GM19043 (cell line): ENCODE measurements at regions not wholly inside any gene's neighbourhood (a gene's known extent, or its start where the extent isn't known, plus 50 kb on each side); places are given as distances from the start of the nearest gene placed in this dataset.
"Not testable (repeated sequence)": the region's sequence is repeated elsewhere in the genome, so short reads cannot be mapped to it uniquely, and the experiment has no call there.

ENCODE experiments used
- ATAC-seq: cut with Tn5 transposase; IDR thresholded peaks from one replicate; pipeline ENCODE4 v1.9.1; 2021; ENCODE audit warnings: low read depth; ENCODE audit not compliant: unreplicated experiment

DNA sequence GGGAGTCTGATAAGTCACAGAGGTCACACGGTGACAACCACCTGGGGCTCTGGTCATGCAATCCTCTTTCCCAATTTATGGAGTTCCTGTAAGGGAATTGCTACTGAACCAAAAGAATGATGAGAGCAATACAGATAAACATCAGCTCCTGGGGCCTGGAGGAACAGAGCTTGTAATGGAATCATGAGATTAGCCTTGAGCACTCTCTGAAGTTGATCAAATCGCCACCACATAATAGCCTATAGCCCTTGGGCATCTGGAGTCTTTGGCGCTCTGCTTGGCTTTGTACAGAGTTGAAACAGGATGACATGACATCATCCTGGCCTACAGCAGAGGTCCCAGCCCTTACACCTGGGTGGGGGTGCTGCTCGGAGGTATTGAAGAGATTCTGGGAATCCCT, 154.3 kb upstream of the DTNBP1 start:
- ATAC-seq, result no peak

DNA sequence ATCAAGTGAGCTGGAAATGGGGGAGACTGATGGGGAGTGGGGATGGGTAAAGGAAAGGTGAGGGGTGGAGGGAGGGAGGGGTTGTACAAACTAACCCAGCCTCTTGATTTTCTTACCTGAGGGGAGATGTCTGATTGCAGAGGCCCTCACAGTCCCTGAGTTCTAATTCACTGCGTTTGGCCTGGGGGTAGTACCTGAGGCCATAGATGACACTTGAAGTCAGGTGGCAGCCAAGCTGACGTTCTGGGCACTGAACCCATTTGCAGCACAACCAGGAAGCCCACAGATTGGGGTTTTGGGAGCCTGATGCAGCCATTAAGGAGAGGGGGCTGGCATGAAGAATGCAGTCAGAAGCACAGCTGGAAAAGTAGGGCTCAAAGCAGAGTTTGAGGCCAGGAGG, 153.8 kb upstream of the DTNBP1 start:
- ATAC-seq, result no peak

DNA sequence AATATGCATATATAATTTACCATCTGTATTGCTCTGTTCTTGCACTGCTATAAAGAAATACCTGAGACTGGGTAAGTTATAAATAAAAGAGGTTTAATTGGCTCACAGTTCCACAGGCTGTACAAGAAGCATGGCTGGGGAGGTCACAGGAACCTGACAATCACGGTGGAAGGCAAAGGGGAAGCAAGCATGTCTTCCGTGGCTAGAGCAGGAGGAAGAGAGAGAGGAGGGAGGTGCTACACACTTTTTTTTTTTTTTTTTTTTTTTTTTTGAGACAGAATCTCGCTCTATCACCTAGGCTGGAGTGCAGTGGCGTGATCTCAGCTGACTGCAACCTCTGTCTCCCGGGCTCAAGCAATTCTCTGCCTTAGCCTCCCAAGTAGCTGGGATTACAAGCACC, 150.9 kb upstream of the DTNBP1 start:
- ATAC-seq, result not testable (repeated sequence)

DNA sequence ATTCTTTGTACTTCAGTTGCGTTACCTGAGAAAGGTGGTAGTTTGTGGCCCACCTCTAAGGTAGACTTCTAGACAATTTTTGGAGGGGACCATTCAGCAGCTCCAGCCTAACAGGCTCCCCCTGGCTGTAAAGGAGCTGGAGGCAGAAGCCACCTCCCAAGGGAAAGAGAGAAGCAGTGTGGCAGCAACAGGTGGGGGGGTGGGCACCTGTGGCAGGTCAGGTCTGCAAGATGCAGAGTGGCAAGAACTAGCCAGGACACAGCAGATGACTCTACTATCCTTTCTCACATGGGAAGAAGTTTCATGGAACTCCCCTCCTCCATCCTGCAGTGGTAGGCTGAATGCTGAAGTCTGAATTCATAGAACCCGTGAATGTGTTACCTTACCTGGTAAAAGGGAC, 148.3 kb upstream of the DTNBP1 start:
- ATAC-seq, result no peak

DNA sequence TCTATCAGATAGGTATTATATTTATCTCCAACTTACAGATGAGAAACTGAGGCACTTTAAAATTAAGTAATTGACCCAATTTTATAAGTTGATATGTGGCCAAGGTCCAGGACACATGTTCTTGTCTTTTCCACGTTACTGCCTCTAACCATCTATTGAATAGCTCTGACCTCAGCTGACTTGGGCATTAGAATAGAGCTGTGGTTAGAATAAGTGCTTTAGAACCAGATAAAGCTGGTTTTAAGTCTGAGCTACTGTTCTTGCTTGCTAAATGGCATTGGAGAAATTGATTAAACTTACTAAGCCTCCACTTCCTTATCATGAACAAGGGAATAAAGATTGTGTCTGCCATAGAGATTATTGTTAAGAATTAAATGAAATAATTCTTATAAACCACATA, 147.8 kb upstream of the DTNBP1 start:
- ATAC-seq, result no peak

DNA sequence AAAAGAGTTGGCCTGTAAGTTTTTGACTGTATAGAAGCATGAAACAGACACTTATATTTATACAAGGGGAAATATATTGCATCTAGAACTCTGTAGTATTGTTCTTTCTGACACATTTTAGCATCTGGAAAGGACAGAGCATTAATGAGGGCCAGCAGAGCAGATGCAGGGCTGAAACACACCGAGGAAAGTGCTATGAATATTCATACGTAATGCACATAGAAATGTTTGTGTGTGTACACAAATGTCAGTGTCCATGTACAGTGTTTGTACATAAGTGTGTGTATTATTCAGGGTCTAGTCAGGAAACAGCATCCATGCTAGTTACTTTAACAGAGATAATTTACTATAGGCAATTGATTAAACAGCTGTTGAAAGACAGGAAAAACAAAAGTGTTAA, 146.5 kb upstream of the DTNBP1 start:
- no peak for ATAC-seq

DNA sequence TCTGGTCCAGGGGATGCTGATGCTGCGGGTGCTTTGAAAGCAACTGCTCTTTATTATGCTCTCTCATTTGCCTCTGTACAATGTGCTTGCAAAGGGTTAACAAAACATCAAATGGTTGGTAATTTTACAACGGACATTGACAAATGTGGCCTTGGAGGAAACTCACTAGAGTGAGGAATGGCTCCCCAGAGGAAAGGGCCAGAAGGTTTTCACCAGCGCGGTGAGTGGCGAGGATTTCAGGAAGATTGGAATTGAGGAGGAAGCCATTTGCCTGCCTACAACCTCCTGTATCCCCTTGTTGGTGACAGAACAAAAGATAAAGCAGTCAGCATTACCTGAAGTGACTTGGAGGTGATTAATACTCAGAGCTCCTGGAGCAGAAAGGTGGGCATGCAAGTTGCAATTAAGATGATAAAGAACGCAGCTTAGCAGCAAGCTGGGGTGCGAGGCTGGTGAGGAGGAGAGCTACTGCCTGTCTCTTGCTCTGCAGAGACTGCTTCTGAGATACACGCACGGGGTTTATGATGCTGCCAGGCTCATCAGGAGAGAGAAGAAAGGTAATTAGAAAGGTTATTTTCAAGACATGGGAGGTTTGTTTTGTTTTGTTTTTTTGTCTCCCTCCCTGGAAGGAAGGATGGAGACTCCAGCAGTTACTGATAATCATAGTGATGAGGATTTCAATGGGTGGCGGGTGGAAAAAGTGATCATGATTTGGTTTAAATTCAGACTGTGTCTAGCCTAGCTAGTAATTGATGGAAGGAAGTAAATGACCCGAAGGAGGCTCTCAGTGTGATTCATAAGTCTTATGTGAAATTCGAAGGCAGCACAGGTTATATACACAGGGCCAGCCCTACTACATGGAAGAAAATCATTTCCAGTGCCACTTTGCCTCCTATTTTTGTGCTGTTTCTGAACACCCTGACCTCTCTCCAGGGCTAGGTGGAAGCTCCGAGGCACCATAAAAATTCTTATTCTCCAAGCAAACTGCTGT, 141.6 kb upstream of the DTNBP1 start:
- ATAC-seq, result no peak

DNA sequence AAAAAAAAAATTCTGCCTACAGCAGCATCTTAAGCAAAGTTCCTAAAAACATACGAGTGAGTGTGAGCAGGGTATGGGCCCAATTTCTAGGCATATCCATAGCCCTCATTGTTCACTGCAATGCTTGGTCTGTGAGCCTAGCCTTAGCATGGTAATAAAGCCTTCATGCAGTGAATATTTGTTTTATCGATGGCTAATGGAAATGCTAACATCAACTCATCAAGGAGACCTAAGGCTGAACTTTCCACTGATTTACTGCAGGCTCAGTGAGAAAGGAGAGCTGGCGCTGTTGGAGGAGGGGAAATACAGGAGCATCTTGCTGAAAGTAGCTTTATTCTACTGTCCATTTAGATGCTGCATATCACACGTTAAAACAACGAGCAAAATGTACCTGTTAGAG, 139.6 kb upstream of the DTNBP1 start:
- ATAC-seq, result no peak

DNA sequence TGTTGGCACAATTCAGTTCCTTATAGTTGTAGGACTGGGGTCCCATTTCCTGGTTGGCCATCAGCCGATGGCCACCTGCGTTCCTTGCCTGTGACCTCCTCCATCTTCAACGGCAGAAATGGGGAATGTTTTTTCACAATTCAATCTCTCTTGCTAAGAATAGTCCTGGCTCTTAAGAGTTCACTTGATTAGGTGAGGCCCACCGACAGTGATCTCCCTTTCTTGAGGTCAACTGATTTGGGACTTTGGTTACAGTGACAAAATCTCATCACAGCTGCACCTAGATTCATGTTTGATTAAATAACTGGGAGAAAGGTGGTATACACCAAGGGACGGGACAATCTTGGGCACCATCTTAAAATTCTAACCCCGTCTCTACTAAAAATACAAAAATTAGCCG, 139.1 kb upstream of the DTNBP1 start:
- no peak for ATAC-seq

DNA sequence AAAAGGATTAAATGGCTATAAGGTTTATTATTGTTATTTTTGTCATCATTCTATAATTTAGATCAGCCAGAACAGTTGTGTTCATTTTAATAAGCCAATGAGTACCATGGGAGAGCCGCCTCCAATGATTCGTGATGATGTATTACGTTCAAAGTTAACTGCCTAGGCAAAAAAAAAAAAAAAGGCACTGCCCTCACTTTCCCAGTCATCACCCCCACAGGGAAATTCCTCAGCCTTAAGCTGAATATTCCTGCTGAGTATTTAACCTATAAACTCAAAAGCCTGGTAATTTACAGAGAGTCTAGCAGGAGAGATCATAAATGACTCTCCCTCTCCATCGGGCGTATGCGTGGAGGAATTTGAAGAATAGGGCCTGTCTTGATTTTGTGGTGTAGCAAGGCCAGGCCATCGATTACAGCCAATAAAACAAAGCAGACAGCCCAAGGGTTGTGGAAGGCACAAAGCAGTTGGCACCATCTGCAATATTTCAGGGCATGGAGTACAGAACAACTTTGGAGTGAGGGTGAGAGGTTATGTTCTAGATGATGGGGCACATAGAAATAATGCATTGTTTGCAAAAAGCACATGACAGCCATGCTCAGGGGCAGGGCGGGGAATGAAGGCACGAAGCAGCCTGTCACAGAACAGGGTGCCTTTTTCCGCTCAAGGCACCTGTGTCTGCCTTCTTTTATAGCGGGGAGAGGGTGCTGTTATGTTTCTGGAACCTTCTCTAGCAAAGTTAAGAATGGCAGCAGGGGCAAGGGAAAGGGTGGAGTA, 138.2 kb upstream of the DTNBP1 start:
- ATAC-seq, result no peak

DNA sequence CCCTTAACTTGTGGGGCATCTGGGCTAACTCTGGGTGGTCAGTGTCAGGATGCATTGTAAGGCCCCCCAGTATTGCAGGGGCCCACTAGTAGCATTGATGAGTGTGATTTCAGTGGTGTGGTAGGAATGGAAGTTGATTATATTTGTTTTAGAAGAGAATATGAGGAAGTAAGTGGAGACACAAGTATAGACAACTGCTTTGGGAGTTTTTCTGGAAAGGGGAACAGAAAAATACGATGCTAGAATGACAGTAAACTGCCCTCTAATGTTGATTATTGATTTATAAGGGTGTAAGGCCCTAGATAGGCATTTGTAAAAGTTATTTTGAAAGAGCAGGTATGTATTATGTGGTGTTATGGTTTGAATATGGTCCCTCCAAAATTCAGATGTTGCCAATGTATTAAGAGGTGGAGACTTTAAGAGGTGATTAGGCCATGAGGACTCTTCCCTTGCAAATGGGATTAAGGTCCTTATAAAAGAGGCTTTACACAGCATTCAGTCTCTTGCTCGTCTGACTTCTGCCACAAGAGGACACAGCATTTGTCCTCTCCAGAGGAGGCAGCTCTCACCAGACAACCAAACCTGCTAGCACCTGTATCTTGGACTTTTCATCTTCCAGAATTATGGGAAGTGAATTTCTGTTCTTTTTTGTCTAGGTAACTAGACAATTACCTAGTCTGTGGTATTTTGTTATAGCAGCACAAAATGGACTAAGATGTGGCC, 135.9 kb upstream of the DTNBP1 start:
- no peak for ATAC-seq

DNA sequence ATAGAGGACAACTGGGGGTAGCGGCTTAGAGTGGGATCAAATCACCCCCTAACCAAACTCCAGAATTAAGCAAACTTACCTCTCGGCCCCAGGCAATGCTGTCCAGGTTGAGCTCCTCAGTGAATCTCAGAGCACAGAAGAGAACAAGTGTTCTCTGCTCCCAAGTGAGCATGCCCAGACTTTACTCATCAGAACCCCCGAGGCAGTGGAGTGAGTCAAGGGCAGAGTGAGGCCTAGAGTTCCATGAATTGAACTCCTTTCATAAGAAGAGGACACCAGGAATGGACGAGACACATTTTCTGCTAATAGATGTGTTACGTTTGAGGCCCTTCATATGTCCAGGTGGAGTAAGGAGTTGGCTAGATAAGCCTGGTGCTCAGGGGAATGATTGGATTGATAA, 134.0 kb upstream of the DTNBP1 start:
- no peak for ATAC-seq

DNA sequence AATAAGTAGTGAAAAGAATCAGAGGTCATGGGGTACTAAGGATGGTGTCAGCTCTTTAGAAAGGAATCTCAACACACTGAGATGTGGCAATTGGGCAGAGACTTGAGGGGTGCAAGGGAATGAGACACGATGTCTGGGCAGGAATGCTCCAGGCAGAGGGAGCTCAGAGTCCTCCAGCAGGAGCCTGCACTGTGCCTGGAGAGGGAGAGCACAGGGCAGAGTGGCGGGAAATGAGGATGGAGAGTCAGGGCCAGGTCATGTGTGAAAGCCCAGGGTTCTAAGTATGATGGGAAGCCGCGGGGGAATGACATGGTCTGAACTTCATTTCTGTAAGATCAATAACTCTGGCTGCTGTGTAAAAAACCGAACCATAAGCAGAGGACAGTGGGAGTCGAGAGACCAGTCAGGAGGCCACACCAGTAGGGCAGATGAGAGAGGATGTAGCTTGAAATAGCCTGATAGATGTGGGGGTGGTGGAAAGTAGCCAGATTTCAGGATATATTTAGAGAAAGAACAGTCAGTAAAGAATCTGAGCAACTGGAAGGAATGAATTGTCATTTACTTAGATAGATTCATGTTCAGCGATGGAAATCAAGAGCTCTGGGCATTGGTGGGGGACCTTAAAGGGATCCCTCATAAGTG, 133.4 kb upstream of the DTNBP1 start:
- ATAC-seq, result no peak

DNA sequence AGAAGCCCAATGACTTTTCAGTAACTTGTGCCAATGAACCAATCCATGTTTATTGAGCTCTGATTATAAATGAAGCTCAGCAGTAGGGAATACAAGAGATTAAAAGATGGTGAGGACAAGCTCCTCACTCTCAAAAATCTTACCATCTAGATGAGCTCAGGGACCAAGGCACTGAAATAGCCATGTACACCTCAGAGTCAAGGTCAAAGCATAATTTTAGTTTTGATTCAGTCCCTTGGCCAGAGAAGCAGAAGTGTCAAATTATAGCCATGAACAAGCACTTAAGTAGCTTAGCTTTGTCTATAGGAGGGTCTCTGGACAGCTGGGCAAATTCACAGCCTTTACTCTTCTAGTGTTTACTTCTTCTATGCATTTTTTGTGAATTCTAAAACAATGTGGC, 131.0 kb upstream of the DTNBP1 start:
- no peak for ATAC-seq

DNA sequence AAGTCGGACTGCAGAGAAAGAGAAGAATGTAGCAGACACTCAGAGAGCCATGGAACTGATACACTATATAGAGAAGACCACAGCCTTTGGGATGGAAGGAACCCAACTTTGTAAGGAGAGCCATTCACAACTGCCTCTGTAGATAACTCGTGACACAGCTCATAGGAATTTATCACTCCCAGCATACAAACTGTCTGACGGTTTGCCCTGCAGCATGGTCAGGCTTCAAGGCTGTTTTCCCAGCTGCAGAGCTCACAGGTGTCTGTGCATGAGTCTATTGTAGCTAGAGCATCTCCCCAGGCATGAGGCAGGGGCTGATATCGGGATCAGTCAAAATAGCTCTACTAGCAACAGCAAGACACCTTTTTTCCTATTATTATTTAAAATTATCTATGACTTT, 130.5 kb upstream of the DTNBP1 start:
- no peak for ATAC-seq

DNA sequence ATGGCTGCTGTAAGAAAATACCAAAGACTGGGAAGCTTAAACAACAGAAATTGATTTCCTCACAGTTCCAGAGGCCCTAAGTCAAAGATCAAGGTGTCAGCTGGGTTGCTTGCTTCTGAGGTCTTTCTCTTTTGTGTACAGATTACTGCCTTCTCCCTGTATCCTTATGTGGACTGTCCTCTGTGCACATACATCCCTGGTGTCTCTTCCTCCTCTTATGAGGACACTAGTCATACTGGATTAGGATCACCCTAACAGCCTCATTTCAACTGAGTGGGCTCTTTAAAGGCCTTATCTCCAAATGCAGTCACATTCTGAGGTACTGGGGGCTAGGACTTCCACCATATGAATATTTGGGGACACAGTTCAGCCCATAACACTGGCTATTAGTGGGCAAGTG, 130.0 kb upstream of the DTNBP1 start:
- ATAC-seq, result no peak

DNA sequence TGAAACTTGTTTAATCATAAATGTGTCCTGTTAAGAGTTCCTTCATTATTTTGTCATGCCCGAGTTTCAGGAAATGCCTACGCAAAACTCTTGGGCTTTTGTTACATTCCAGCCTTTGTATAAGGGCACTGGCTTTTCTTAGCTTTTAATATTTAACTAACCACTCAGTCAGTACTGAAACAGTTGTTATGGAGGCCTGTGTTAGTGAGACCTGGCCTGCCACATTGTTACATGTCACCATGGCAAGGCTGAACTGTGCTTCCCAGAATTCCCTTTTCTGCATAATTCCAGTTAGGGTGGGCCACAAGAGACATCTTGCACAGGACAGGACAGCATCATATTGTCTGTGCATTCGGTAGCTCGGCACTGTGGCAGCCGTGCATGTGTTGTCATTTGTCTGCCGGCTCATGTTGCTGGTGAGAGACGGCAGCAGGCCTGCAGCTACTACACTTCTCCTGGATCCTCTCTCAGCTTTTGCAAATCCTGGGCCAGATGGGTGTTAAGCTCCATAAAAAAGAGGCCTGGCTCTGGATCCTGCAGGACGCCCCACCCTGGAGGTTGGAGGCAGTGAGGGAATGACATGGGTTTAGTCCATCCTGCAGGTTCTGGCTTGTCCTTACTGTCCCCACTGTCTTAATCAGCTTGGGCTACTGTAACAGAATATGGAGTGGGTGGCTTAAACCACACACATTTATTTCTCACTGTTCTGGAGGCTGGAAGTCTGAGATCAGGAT, 128.8 kb upstream of the DTNBP1 start:
- no peak for ATAC-seq

DNA sequence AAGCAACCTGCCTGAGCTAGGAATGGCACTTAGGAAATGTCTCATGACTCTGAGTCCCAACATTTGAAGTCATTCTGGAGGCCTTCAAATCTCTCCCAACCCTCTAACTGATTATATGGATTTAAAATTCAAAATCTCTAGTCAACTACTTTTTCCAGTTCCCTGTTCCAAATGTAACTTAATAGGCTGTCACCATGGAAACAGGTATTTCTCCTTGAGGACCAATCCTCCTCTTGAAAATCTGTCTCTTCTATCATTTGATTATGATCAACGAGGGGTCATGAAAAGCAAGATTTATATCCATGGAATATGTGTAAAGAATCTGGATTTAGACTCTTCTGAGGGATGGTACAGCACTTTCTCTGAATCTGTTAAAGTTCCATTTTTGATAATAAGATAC, 127.3 kb upstream of the DTNBP1 start:
- ATAC-seq, result no peak

DNA sequence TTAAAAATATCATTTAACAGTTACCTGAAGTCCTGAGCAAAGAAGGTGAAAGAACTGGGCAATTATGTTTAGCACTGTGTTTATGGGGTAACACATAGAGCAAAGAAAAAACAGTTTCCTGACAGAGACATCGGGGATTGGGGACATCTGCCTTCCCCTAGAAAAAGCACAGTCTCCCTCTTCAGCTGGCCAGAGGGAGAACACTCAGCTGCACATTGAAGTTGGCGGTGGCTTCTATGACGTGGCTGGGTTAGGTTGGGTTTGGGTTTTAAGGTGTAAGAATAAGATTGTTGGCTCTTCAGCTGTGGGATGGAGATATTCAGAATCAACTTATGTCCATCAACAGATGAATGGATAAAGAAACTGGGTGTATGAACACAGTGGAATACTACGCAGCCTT, 124.0 kb upstream of the DTNBP1 start:
- no peak for ATAC-seq

DNA sequence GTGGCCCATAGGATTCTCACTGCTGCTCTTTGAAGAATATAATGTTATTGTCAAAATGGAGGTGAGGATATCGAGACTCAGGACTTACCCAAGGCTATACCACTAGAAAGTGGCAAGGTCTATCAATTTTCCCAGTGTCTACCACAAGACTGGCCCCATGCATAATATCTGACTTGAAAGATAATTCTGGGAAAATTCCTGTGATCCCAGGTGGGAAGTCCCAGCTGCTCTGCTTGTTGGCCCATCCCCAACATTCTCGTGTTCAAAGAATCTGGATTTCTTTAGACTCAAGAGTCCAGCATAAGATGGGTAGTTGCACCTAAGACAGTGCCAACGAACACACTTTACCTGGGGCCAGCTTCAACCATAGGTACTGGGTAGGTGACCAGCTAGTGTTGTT, 120.7 kb upstream of the DTNBP1 start:
- no peak for ATAC-seq
